Activated CD8-positive, alpha-beta memory T cell treated with anti-CD3 and anti-CD28 coated beads, Interleukin-2, amount 50 U/mL, for 48 hours (primary cell): ENCODE measurements at regions not wholly inside any gene's neighbourhood (a gene's known extent, or its start where the extent isn't known, plus 50 kb on each side); places are given as distances from the start of the nearest gene placed in this dataset.

Source experiments
- DNase-seq: peaks from one replicate; pipeline ENCODE4 v3.0.0-alpha.2; 2020

DNA sequence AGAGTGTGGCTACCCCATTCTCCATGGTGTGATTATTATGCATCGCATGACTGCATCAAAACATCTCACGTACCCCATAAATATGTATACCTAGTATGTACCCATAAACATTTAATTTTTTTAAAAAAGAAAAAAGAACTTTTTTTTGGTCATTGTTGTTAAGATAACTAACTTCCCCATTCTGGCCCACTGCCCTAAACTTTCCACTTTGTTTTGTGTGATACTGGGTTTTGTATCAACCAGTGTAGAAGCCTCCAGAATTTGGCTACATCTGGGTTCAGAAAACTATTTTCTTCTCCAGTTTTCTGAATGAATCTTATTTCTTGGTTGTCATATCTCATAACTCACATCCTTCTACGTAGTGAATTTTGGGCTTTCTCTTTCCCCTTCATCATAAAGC is 62.3 kb upstream of the NABP1 start:
- DNase-seq: no peak

DNA sequence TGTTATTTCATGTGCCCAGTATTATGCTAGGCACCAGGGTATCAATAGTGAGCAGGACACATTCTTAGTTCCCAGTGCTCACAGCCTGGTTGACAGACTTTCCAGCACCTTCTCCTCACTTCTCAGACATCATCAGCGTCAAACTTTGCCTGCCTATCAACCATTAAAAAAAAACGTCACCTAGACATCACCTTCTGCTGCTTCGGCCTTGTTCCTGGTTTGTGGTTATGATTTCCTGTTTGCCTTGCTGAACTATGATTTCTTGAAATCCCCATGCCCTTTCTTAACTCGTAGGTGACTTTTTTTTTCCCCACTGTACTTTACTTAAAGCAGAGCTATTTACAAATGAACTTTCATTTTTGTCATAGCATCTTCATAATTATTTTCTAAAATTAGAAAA is 60.4 kb upstream of the NABP1 start:
- DNase-seq: no peak

DNA sequence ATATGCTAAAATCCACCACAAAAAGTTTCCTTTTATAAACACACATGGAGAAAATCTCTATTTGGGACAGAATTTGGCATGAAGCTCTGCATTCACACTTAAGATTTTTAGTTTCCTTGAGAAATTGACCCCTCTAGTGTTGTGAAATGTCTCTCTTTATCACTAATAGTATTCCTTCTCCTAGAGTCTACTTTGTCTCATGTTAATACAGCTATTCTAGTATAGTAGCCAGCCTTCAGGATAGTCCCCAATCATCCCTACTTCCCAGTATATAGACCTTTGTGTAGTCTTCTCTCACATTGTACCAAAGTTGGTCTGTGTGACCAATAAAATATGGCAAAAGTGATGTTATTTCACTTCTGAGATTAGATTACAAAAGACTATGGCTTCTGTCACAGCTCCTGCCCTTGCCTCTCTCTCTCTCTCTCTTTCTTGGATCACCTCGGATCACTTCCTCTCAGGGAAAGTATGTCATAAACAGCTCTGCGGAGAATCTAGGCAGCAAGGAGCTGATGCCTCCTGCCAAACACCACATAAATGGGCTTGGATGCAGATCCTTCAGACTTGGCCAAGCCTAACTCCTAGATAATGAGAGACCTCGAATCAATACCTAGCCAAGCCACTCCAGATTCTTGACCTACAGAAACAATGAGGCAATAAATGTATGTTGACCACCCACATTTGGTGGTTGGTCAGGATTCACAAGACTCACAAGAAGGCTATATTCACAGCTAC is 59.7 kb upstream of the NABP1 start:
- DNase-seq: no peak

DNA sequence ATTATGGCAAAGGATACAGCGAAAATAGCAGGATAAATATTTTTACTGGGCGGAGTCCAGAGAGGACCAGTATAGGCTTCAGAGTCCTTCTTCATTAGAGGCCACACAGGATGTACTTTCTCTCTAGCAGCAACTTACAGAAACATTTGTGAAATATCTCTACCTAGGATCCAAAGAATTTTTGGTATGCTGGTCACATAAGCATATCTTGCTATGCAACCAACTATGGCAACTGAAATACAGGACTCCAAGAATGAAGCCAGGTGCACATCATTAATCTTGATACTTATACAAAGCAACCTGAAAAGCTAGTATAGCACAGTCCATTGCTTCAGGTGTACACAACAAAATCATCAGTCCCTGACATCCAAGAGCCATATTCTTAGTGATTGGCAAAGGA is 59.1 kb upstream of the NABP1 start:
- DNase-seq: no peak

DNA sequence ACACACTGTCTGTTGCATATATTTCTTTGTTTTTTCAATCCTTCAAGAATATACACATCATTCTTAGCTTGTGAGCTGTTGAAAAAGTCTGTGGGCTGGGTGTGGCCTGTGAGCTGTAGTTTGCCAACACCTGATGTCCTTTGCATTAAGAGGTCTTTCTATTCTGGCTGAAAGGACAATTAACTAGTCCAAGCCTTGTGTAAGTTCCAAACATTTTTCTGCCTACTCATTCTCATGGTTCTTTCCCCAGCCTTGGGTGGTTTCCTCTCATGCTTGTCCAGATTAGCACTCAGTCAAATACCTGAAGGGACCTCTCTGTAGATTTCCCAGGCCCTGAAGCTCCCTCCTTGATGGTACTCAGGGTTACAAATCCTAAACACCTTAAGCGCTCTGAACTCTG is 57.8 kb upstream of the NABP1 start:
- DNase-seq: no peak

DNA sequence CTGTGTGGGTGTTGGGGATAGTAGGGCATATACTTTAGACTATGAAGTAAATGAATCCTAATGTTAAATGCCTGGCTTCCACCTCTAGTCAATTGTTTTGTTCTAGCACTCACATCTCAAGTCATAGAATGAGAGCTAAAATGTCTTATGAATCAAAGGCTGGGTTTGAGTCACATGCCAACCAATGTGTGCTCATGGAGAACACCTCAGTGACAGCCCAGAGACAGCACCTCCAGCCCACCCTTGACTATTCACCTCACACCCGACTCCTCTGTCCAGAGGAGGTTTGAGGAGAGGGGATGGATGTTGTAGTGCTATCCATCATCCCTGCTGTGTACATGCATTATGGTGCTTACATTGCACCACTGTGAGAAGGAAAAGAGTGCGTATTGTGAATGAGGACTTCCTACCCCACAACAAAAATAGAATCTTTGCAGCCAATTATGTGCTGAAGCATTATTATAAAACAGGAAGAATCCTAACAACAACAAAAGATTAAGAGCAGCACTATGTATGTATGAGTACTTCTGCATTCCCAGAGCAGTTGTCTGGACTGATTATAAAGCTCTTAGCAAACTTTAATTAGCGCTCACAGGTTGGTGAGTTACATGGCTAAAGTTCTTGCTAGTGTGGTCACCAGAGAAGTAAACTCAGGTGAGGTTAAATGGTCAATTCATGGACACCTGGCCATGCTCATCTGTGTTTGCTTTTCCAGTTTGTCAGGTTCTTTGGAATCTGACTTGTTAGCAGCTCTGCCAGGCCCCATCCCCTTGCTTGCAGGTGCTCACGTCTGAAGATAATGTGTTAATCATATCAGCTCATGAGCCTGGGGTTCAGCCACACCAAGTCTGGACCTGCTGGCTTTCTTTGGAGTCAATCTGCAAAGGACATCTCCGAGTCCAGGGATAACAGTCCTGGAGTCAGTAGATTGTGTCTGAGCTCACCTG is 55.3 kb upstream of the NABP1 start:
- no peak for DNase-seq

DNA sequence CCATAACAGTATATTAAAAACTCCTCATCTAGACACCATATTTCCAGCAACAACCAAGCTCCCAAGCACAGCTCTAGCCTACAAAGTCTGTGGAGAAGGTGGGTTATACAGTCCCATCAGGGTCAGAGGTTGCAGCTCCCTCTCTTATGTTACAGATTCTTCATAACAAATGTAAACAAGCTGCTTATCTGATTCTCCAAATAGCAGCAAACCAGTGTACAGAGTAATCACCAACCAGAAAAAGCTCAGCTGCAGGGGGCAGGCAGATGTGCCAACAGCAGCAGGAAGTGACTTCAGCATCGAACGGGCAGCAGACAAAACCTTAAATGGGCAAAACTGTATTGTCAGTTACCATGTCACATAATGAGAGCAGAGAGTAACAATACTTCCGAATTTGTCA is 52.9 kb upstream of the NABP1 start:
- no peak for DNase-seq

DNA sequence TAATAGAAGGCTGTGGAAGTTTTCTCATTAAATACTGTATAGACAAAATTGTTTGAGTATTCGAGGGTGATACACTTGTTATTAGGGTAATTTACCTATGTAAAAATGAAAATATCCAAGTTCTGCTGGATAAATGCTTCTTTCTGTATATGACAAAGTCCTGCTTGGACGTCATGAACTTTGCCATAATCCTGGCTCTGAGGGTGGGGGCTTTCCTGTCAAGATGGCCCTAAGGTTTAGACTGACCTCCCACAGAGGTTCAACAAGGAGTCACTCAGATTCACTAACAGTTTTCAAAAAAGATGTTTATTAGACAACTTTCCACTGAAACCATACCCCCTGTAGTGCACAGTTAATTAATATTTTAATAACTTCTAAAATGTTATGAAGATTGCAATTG is 52.5 kb upstream of the NABP1 start:
- DNase-seq: no peak

DNA sequence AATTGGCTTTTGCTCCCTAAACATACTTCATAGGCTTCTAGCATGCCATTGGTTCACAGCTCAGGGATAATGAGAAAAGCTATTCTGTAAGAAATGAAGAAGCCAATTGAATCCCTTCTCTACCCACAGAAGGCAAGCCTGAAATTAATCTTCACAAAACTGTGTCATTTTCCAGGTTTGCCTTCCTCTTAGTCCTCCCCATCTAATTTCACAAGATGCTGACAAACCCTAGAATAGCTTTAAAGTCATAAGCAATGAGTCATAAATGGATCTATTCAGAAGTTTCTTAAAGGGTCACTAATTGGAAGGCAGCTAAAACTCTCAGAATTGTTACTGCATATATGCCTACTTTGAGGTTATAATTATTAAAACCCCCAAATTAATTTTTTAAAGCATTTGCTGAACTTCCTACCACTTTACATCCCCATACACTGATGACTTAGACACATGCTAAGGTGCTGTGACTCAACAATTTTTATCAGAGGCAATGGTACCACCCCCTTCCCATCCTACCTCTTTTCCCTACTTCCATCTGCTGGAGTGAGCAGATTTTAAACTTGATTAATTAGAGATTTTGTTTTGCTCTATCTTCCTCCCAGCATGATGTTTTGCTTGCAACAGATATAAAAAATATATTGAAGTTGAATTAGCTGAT is 51.3 kb upstream of the NABP1 start:
- no peak for DNase-seq

DNA sequence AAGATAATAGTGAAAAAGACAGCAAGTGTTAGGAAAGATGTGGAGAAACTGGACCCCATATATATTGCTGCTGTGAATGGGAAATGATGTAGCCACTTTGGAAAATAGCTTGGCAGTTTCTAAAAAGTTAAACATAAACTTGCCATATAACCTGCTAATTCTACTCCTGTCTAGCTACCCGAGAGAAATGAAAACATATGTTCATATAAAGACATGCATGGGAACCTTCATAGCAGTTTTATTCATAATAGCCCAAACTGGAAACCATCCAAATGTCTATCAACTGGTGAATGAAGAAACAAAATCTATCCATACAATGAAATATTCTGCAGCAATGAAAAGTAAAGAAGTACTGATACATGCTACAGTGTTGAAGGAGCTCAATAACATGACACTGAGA is 50.4 kb upstream of the NABP1 start:
- no peak for DNase-seq
